ENCODE measurements at regions not wholly inside any gene's neighbourhood (a gene's known extent, or its start where the extent isn't known, plus 50 kb on each side); places are given as distances from the start of the nearest gene placed in this dataset.

- H3K36me3 Mint-ChIP-seq (ENCODE audit: insufficient read depth) = no peaks in the 10 kb centered on the region
- TF ChIP-seq CTCF (IDR thresholded peaks at IDR 0.05; ENCODE audit: unreplicated experiment) = no peak
- H3K27me3 Mint-ChIP-seq = no peaks in the 10 kb centered on the region
- peaks cover 5% of the 10 kb centered on the region for H3K4me1 Mint-ChIP-seq (ENCODE audit: low read depth)
- H3K9me3 Mint-ChIP-seq (ENCODE audit: low read depth) = no peaks in the 10 kb centered on the region
- H3K4me3 Mint-ChIP-seq (ENCODE audit: low read depth) = no peak overlapping the region
- no peak overlapping the region for H3K27ac Mint-ChIP-seq
- DNase-seq (ENCODE audit: low spot score, unreplicated experiment) = no peak
Observed at GRCh38 chr7:25636871-25637283, 408.6 kb upstream of the NPVF start.

DNA sequence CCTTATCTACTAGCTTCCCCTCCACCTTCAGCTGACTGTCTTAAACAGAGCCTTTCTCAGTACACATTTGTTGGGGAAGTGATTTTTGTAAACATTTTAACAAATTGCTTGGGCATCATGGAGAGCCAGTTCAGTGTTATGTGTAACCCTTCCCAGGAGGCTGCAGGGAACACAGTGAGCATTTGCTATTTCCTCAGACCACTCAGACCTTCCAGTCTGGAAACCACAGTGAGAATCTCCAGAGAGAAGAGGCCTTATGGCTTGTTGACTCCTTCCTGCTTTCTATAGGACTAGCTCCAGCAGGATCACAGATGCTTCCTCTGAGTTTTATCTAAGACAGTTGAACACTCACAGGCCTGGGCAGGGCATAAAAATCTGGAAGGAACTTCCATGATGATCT, 409.8 kb upstream of the NPVF start:
- H3K27me3 Mint-ChIP-seq = no peaks in the 10 kb centered on the region

DNA sequence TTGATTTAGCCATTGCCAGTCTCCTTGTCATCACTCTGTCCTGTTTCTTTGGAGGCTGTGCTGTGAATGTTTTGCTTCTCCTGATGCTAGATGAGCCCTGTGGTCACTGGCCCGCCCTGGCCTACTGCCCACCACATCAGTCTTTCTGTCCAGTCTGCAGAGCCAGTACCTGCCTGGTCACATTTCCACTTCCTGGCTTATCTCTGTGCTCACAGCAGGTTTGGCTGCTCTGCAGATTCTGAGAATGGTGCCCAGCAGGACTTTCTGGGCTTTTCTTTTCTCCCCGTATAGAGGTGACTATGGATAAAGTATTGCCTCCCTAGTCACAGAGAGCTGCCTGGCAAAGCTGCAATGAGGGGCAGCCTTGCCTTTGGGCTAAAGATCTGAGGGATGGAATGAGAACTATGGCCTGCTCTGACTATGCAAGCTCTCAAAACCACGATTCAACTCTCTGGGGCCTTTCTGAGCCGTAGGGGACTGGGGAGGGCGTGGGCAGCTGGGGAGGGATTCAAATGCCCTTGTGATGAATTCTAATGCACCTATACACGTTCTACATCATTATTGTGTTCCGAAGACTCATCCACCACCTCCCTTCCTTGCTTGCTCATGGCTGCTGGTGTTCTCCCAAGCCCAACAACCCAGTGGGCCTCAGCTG, 410.4 kb upstream of the NPVF start:
- no peak for DNase-seq (ENCODE audit: low spot score, unreplicated experiment)
- TF ChIP-seq CTCF (IDR thresholded peaks at IDR 0.05; ENCODE audit: unreplicated experiment) = no peak
- peaks cover 1% of the 10 kb centered on the region for H3K4me1 Mint-ChIP-seq (ENCODE audit: low read depth)
- H3K9me3 Mint-ChIP-seq (ENCODE audit: low read depth) = no peaks in the 10 kb centered on the region
- no peak overlapping the region for H3K27ac Mint-ChIP-seq
- H3K36me3 Mint-ChIP-seq (ENCODE audit: insufficient read depth) = no peaks in the 10 kb centered on the region
- H3K4me3 Mint-ChIP-seq (ENCODE audit: low read depth) = no peak overlapping the region
- no peaks in the 10 kb centered on the region for H3K27me3 Mint-ChIP-seq

More for the DNA sequence above, 409.8 kb upstream of the NPVF start:
- no peak for DNase-seq (ENCODE audit: low spot score, unreplicated experiment)
- Mint-ChIP-seq H3K36me3 (ENCODE audit: insufficient read depth) (no peaks in the 10 kb centered on the region), H3K27ac (no peak overlapping the region), H3K9me3 (ENCODE audit: low read depth) (no peaks in the 10 kb centered on the region), H3K4me3 (ENCODE audit: low read depth) (no peak overlapping the region), H3K4me1 (ENCODE audit: low read depth) (peaks cover 1% of the 10 kb centered on the region)
- TF ChIP-seq CTCF (IDR thresholded peaks at IDR 0.05; ENCODE audit: unreplicated experiment) = no peak

DNA sequence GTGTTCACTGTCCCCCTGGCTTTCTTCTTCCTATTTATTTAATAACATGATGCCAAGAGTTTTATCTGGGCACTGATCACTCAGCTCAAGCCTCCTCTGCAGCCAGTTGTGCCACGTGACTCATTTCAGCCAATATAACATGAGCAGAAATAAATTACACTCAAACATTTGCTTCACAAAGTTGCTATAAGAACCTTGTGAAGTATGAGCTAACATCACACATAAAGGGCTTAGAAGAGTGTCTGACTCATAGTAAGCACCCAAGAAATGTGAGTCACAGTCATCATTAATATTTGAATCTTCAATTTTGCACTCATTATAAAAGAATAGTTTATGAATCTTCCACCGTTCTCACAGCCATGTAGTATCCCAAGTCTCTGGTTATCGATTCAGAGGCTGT, 414.6 kb upstream of the NPVF start:
- Mint-ChIP-seq H3K4me1 (ENCODE audit: low read depth) (peaks cover 1% of the 10 kb centered on the region), H3K4me3 (ENCODE audit: low read depth) (no peak overlapping the region), H3K36me3 (ENCODE audit: insufficient read depth) (no peaks in the 10 kb centered on the region), H3K27me3 (peaks cover 1% of the 10 kb centered on the region), H3K9me3 (ENCODE audit: low read depth) (no peaks in the 10 kb centered on the region), H3K27ac (no peak overlapping the region)
- TF ChIP-seq CTCF (IDR thresholded peaks at IDR 0.05; ENCODE audit: unreplicated experiment) = no peak
- no peak for DNase-seq (ENCODE audit: low spot score, unreplicated experiment)

DNA sequence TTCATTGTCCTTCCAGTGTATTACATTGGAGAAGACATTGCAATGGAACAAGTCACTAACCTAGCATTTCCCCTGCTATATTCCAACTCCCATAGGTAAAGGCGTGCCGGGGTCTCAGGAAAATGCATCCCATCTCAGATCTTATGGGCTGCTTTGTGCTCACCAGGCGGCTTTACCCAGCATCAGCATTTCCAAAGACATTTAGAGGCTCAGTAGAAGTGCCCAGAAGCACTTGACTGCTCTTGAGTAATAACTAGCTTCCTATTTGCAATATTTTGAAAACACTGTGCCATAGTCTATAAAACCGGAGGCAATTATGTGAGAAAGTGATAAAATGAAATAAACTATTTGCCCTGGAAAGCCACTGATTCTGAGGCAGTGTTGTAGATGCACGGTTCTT, 415.0 kb upstream of the NPVF start:
- H3K4me3 Mint-ChIP-seq (ENCODE audit: low read depth) = no peak overlapping the region
- H3K27me3 Mint-ChIP-seq = peaks cover 3% of the 10 kb centered on the region
- no peak for TF ChIP-seq CTCF (IDR thresholded peaks at IDR 0.05; ENCODE audit: unreplicated experiment)
- no peak overlapping the region for H3K27ac Mint-ChIP-seq
- DNase-seq (ENCODE audit: low spot score, unreplicated experiment) = no peak
- H3K4me1 Mint-ChIP-seq (ENCODE audit: low read depth) = peaks cover 1% of the 10 kb centered on the region
- no peaks in the 10 kb centered on the region for H3K9me3 Mint-ChIP-seq (ENCODE audit: low read depth)
- no peaks in the 10 kb centered on the region for H3K36me3 Mint-ChIP-seq (ENCODE audit: insufficient read depth)

Data from progenitor cell of endocrine pancreas (in vitro differentiated cells).